ENCODE measurements at regions not wholly inside any gene's neighbourhood (a gene's known extent, or its start where the extent isn't known, plus 50 kb on each side); places are given as distances from the start of the nearest gene placed in this dataset.

DNA sequence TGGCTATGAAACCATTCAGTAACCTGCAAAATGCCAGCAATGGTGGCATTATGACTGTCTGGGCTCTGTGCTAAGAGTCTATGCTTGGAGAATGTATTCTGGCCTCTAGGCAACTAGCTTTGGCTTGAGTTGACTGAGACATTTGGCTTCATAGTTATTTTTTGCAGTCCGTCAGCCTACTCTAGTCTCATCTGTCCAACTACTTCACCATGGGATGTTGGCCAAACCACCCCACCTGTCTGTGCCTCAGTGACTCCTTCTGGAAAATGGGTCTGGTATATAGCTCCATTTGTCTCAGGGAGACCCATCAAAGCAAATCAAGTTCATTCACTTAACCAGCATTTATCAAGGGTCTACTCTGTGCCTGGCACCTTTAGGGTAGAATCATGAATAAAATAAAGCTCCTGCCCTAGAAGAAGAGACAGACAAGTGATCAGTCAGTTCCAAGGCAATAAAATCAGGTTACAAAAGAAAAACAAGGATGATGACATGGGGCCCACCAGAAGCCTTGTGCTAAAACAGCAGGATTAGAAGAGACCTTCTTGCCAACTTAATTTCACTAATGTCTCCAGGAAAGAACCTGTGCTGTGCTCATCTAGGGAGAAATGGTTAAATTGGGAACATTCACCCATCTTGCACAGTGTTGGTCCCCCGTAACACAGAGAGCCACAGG, 102.4 kb upstream of the ARMC2 start:
- no peak overlapping the region for H3K4me3 ChIP-seq (ENCODE audit: low read length)
- no peaks in the 10 kb centered on the region for H3K27me3 ChIP-seq (ENCODE audit: insufficient read depth, low read length)
- no peaks in the 10 kb centered on the region for H3K36me3 ChIP-seq (ENCODE audit: insufficient read depth, low read length)
- H2AFZ ChIP-seq (ENCODE audit: low read depth, low read length), result no peak overlapping the region
- H3K4me1 ChIP-seq (ENCODE audit: insufficient read depth, low read length), result no peaks in the 10 kb centered on the region
- H3K9me3 ChIP-seq (ENCODE audit: low read length), result no peaks in the 10 kb centered on the region

DNA sequence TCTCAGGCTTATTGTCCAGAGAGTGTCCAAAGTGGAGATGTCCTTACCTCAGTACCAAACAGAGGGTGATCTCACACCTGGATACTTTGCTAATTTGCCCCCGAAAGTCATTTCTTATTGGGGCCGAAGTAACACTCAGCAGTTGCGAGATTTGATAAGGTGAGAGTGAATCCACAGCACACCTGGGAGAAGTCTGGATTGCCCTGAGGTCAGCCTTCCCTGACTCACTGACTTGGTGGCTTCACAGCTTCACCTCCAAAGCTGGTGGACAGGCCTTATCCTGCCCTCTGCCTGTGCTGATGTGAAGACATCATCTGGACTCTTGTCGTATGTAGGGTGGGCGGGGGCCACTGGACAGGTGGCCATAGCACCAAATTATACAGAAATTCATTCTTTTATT, 101.9 kb upstream of the ARMC2 start:
- Histone ChIP-seq H3K36me3 (ENCODE audit: insufficient read depth, low read length) (no peaks in the 10 kb centered on the region), H3K4me1 (ENCODE audit: insufficient read depth, low read length) (no peaks in the 10 kb centered on the region), H3K4me3 (ENCODE audit: low read length) (no peak overlapping the region), H3K9me3 (ENCODE audit: low read length) (no peaks in the 10 kb centered on the region), H2AFZ (ENCODE audit: low read depth, low read length) (no peak overlapping the region), H3K27me3 (ENCODE audit: insufficient read depth, low read length) (no peaks in the 10 kb centered on the region)

DNA sequence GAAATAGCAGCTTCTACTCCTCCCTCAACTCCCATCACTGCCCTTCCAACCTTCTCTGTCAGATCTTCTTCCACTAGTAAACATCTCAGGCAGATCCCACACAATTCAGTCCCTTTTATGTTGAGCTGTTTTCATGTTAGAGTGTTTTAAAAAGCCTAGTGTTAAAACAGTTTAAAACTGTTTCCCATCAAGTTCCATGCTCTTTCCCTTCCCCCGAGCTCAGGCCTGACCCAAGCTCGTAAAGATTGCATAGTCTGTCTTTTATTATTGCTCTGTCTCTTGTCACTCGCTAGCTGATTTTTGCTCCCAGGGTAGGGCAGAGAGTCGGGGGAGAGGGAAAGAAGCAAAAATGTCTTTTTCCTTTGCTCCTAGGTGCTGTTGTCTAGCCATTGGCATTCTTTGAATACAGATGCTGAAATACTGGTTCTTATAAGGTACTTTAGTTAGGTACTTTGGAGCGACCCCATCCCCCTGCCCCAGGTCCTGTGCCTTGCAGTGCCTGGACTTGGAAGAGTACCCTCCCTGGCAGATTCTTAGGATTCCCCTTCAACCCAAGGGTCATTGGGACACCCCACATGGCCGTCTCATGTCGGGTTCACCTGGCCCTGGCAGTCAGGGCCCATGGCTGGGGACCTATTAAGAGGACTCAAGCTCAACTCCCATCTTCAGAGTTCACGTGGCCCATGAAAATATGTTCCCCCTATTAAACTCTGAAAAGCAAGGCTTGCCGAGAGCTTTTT, 101.2 kb upstream of the ARMC2 start:
- no peaks in the 10 kb centered on the region for H3K36me3 ChIP-seq (ENCODE audit: insufficient read depth, low read length)
- H2AFZ ChIP-seq (ENCODE audit: low read depth, low read length), result no peak overlapping the region
- no peak overlapping the region for H3K4me3 ChIP-seq (ENCODE audit: low read length)
- H3K4me1 ChIP-seq (ENCODE audit: insufficient read depth, low read length), result no peaks in the 10 kb centered on the region
- no peaks in the 10 kb centered on the region for H3K27me3 ChIP-seq (ENCODE audit: insufficient read depth, low read length)
- no peaks in the 10 kb centered on the region for H3K9me3 ChIP-seq (ENCODE audit: low read length)

DNA sequence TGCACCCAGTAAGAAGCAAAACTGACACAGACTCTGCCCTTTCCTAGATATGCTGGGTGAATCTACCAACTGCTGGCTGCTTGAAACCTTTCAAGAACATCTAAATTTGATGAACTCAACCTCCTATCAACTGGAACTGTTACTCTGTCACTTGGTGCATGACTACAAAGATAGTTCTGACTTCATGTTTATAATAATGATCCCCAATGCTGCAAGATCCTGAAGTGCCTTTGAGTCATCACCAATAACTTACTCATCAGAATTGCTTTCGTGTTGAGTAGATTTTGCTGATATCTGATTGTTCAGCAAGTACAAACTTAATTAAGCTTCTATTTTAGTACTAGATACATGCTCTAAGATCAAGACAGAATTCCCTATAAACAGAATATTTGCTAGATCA, 100.2 kb upstream of the ARMC2 start:
- no peaks in the 10 kb centered on the region for H3K9me3 ChIP-seq (ENCODE audit: low read length)
- H3K27me3 ChIP-seq (ENCODE audit: insufficient read depth, low read length), result no peaks in the 10 kb centered on the region
- H3K36me3 ChIP-seq (ENCODE audit: insufficient read depth, low read length), result no peaks in the 10 kb centered on the region
- no peaks in the 10 kb centered on the region for H3K4me1 ChIP-seq (ENCODE audit: insufficient read depth, low read length)
- H3K4me3 ChIP-seq (ENCODE audit: low read length), result no peak overlapping the region
- H2AFZ ChIP-seq (ENCODE audit: low read depth, low read length), result no peak overlapping the region

DNA sequence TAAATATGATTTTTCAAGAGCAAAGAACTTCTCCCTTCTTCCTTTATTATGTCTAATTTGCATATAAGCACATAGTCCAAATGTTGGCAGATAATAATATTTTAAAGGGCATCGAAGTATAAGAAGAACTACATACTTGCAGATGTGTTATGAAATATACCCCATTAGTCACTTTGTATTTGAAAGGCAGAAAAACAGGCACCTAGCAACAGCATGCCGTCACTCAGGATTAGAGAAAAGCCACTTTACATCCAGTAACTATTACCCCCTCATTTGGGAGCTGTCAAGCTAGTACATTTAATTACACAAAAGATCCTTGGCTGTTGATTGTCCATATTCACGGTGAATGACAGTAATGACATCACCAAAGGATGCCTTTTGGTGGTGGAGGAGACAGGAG, 99.3 kb upstream of the ARMC2 start:
- H2AFZ ChIP-seq (ENCODE audit: low read depth, low read length), result no peak overlapping the region
- no peaks in the 10 kb centered on the region for H3K36me3 ChIP-seq (ENCODE audit: insufficient read depth, low read length)
- no peaks in the 10 kb centered on the region for H3K9me3 ChIP-seq (ENCODE audit: low read length)
- H3K4me1 ChIP-seq (ENCODE audit: insufficient read depth, low read length), result no peaks in the 10 kb centered on the region
- no peak overlapping the region for H3K4me3 ChIP-seq (ENCODE audit: low read length)
- no peaks in the 10 kb centered on the region for H3K27me3 ChIP-seq (ENCODE audit: insufficient read depth, low read length)

DNA sequence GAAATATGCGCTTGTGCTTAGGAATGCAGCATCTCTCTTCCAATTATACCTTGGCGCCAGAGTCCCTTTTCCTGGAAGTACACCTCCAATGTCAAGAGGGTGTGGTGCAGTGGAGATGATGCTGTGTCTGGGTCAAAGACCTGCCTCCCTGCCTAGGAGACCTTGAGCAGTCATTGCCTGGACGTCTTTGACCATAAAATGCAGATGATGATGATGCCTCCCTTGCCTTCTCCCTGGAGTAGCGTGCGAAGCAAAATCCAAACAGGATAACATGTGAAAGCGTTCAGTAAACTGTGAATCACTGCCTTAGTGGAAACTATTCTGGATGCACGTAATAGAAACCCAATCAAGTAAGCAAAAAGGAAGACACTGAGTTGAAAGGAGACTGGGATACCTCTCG, 97.4 kb upstream of the ARMC2 start:
- no peak overlapping the region for H3K4me3 ChIP-seq (ENCODE audit: low read length)
- no peaks in the 10 kb centered on the region for H3K27me3 ChIP-seq (ENCODE audit: insufficient read depth, low read length)
- H3K4me1 ChIP-seq (ENCODE audit: insufficient read depth, low read length), result no peaks in the 10 kb centered on the region
- H2AFZ ChIP-seq (ENCODE audit: low read depth, low read length), result no peak overlapping the region
- H3K36me3 ChIP-seq (ENCODE audit: insufficient read depth, low read length), result no peaks in the 10 kb centered on the region
- H3K9me3 ChIP-seq (ENCODE audit: low read length), result no peaks in the 10 kb centered on the region

- H3K9me3 ChIP-seq (ENCODE audit: low read length), result no peaks in the 10 kb centered on the region
- H2AFZ ChIP-seq (ENCODE audit: low read depth, low read length), result no peak overlapping the region
- H3K4me3 ChIP-seq (ENCODE audit: low read length), result no peak overlapping the region
- H3K4me1 ChIP-seq (ENCODE audit: insufficient read depth, low read length), result no peaks in the 10 kb centered on the region
- H3K36me3 ChIP-seq (ENCODE audit: insufficient read depth, low read length), result no peaks in the 10 kb centered on the region
- H3K27me3 ChIP-seq (ENCODE audit: insufficient read depth, low read length), result no peaks in the 10 kb centered on the region
Measured at GRCh38 chr6:108751282-108751681, 96.9 kb upstream of the ARMC2 start.

DNA sequence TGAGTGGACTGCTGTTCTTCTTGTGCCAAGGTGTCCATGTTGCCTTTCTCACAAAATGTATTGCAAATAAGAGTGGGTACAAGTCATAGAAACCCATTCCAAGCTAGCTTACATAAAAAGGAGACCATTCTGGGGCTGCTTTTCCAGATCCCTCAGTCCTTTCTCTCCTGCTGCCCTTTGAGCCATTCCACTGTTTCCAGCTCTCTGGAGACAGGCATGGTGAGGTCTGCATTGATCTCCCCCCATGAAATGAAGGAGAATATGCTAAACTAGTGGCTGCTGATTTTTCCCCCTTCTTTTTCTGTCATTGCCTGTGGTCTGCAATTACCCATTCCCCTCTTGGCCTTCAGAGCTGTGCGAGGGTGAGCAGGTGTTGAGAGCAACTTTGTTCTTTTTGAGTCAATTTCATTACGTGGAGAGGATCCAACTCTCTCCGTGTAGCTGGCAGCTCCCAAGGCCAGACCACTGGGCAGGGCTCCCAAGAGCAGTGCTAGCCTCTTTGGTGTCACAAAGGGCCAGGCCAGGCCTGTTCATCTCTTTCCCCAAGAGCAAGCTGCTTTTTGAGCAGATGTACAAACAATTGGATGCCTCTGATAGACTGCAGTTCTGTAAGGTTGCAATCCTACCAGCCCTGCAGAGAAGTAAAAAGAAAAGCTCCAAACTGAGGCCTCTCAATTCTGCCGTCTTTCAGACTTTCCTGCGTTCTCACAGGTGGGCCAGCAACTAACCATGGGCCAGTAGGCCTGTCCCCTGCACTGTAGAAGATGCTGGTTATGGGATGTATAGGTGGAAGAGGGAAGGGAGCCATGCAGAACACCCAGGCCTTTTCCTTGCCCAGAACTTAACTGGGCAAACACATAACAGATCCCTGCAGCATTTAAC, 96.1 kb upstream of the ARMC2 start:
- Histone ChIP-seq H3K4me1 (ENCODE audit: insufficient read depth, low read length) (no peaks in the 10 kb centered on the region), H2AFZ (ENCODE audit: low read depth, low read length) (no peak overlapping the region), H3K4me3 (ENCODE audit: low read length) (no peak overlapping the region), H3K9me3 (ENCODE audit: low read length) (no peaks in the 10 kb centered on the region), H3K36me3 (ENCODE audit: insufficient read depth, low read length) (no peaks in the 10 kb centered on the region), H3K27me3 (ENCODE audit: insufficient read depth, low read length) (no peaks in the 10 kb centered on the region)

DNA sequence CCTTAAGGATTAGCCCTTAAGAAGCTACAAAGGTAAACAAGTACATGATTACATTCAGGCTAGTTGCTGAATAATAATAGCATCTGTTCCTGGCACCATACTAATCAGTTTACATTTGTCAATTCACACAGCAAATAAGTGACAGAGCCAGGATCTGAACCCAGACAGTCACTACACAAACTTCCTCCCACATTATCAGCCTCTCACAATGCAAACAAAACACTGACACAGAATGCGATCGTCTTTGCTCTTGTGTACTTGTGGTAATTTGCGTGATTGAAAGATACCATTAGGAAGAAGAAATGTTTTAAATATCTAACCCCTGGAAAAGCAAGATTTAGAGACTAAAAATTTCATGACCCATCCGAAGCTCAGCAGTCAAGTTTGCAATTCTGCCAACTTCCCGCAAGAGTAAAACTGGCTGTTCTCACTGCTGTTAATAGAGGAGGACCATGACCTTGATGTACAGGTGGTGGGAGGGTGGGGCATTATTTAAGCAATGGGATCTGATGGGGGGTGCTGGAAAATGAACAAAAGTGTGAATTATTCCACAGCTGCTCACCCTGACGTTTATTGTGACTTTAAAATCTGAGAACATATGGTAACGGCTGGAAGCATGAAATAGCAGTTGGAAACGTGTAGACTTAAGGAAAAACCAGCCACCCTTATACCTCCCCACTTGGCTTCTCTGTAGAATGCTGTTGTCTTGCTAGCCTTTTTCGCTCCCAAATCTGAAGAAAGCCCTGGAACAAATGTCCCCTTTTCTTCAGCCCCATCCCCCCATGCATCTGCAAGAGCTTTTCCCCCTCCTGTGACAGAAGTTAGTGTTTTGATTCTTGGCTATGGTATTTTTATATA, 95.3 kb upstream of the ARMC2 start:
- Histone ChIP-seq H3K9me3 (ENCODE audit: low read length) (no peaks in the 10 kb centered on the region), H3K36me3 (ENCODE audit: insufficient read depth, low read length) (no peaks in the 10 kb centered on the region), H2AFZ (ENCODE audit: low read depth, low read length) (no peak overlapping the region), H3K27me3 (ENCODE audit: insufficient read depth, low read length) (no peaks in the 10 kb centered on the region), H3K4me1 (ENCODE audit: insufficient read depth, low read length) (no peaks in the 10 kb centered on the region), H3K4me3 (ENCODE audit: low read length) (no peak overlapping the region)

DNA sequence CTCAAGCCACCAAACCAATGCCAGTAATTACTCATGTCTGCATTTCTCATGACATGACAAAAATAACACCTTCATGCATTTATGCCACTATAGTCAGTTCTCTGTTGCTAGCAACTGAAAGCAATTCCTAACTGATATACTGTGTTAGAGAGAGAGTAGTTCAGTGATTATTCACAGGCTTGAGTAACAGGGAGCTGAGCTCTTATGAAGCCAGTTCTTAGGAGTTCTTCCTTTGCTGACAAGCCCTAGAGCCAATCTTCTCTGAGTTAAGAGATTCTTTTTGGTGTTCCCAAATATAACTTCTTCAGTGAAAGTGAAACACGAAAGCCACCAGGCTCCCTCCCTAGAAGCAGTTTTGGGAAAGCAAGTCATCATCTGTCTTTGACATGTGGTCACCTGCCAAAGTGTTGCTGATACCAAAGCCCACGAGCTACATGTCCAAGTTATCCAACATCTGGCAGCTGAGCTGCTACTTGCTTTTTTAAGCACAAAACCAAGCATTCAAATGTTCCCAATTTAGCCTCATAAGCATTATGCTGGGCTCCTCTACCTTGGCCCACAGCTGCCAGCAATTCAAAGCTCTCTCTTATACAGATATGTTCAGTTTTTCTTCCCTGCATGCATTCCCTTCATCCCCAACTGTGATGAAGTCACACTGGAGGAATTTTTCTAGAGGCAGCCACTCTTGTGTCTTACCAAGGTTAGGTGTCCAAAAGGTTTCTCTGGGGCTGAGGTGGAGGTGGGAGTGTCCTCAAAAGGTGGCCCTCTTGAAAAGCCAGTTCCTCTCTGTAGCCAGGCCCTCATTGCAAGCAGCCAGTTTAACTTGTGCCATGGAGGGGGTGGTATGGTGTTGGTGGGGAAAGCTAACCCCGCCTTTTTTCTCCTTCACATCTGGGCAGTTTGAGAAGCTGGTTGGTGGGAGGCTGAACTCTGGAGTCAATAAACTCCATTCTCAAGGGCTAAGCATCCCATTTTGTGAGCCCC, 92.7 kb upstream of the ARMC2 start:
- Histone ChIP-seq H3K4me1 (ENCODE audit: insufficient read depth, low read length) (no peaks in the 10 kb centered on the region), H3K27me3 (ENCODE audit: insufficient read depth, low read length) (peaks cover 6% of the 10 kb centered on the region), H3K4me3 (ENCODE audit: low read length) (no peak overlapping the region), H3K9me3 (ENCODE audit: low read length) (no peaks in the 10 kb centered on the region), H2AFZ (ENCODE audit: low read depth, low read length) (no peak overlapping the region), H3K36me3 (ENCODE audit: insufficient read depth, low read length) (no peaks in the 10 kb centered on the region)

- H3K27me3 ChIP-seq (ENCODE audit: insufficient read depth, low read length), result peaks cover 6% of the 10 kb centered on the region
- H3K36me3 ChIP-seq (ENCODE audit: insufficient read depth, low read length), result no peaks in the 10 kb centered on the region
- no peak overlapping the region for H3K4me3 ChIP-seq (ENCODE audit: low read length)
- H2AFZ ChIP-seq (ENCODE audit: low read depth, low read length), result no peak overlapping the region
- no peaks in the 10 kb centered on the region for H3K4me1 ChIP-seq (ENCODE audit: insufficient read depth, low read length)
- H3K9me3 ChIP-seq (ENCODE audit: low read length), result no peaks in the 10 kb centered on the region
Measured at GRCh38 chr6:108757357-108757756, 90.9 kb upstream of the ARMC2 start.

DNA sequence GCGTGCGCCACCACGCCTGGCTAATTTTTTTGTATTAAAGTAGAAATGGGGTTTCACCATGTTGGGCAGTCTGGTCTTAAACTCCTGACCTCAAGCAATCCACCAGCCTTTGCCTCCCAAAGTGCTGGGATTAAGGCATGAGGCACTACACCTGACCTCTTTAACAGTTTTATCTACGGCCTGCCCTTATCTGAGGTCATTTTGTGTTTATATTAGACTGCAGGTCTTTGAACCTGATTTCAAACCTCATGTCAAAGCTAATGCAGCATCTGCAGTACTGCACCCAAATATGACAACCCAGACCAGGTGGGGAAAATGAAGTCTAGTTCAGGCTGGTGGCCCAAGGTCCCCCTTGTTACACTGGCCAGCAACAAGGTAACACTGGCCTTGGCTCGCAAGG, 89.3 kb upstream of the ARMC2 start:
- Histone ChIP-seq H3K4me1 (ENCODE audit: insufficient read depth, low read length) (no peaks in the 10 kb centered on the region), H3K4me3 (ENCODE audit: low read length) (no peak overlapping the region), H2AFZ (ENCODE audit: low read depth, low read length) (no peak overlapping the region), H3K36me3 (ENCODE audit: insufficient read depth, low read length) (no peaks in the 10 kb centered on the region), H3K9me3 (ENCODE audit: low read length) (no peaks in the 10 kb centered on the region), H3K27me3 (ENCODE audit: insufficient read depth, low read length) (peaks cover 6% of the 10 kb centered on the region)
